Mucosa of descending colon (tissue), 3 donors: ENCODE measurements at regions not wholly inside any gene's neighbourhood (a gene's known extent, or its start where the extent isn't known, plus 50 kb on each side); places are given as distances from the start of the nearest gene placed in this dataset.

Experiments
- ATAC-seq: fragments of 200-7000 bp; cut with Tn5 transposase; one replicate; pipeline ENCODE4 v1.9.1; 2020; ENCODE audit warnings: mild to moderate bottlenecking, moderate library complexity
- DNase-seq, 3 donors: peaks; one replicate each; pipeline ENCODE4 v3.0.0-alpha.2; 2020
- H3K36me3 ChIP-seq: fragments of 200-600 bp; one replicate; pipeline ENCODE4 v1.8.0; 2021; ENCODE audit warnings: low read depth, mild to moderate bottlenecking
- H3K4me1 ChIP-seq: fragments of 200-600 bp; one replicate; pipeline ENCODE4 v1.8.0; 2021; ENCODE audit warnings: low read depth, mild to moderate bottlenecking
- H3K4me3 ChIP-seq: fragments of 200-600 bp; one replicate; pipeline ENCODE4 v1.8.0; 2021; ENCODE audit warnings: mild to moderate bottlenecking
- H3K9me3 ChIP-seq: fragments of 200-600 bp; one replicate; pipeline ENCODE4 v1.8.0; 2021; ENCODE audit warnings: mild to moderate bottlenecking
- CTCF ChIP-seq: fragments of 200-600 bp; IDR thresholded peaks from one replicate; pipeline ENCODE4 v1.8.0; 2022; ENCODE audit warnings: antibody characterized with exemption, mild to moderate bottlenecking
- intact Hi-C, 2 donors: fragments of 100-400 bp; cut with DNase I in 1 of 2; cut with micrococcal nuclease in 1 of 2; formaldehyde crosslinking; loops; one replicate each; pipeline versions ENCODE4 v1.11.0 to v1.11.1; 2022; cut with DNase I, micrococcal nuclease
- donor health status: DM: no; HTN: no; CAD: no; lungs with moderate emphysema.
- donor health status: DM: no; HTN: no; CAD: no.
- donor health status: DM: no; HTN: yes; CAD: no.

DNA sequence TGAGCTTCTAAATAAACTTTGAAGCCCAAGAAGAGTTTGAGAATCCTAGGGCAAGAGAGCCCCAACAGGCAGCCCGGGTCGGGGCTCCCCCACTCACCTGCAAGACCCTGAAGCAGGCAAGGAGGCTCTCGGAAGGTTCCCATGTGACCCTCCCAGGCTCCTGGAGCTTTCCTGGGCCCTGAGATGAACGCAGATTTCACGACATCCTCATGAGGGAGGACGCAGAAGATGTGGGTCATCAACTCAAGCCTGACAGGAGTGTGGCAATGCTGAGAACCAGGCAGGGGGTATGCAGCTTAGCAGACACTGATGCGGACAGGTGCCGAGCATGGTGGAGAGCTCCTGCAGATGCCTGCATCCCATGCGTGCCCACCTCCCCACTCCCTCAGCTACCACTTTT is 184.5 kb upstream of the SLC24A3 start:
- H3K4me1 ChIP-seq: no peaks in the 10 kb centered on the region
- DNase-seq (no peak), ATAC-seq (no peak)
- H3K36me3 ChIP-seq: no peaks in the 10 kb centered on the region
- intact Hi-C loops: no loop called here
- H3K4me3 ChIP-seq: no peak overlapping the region
- H3K9me3 ChIP-seq: no peaks in the 10 kb centered on the region
- no peak for TF ChIP-seq CTCF

- peaks cover under 1% of the 10 kb centered on the region for H3K4me1 ChIP-seq
- H3K4me3 ChIP-seq: no peak overlapping the region
- ATAC-seq: no peak
- H3K36me3 ChIP-seq: no peaks in the 10 kb centered on the region
- no peak for DNase-seq
- no peak for TF ChIP-seq CTCF
- no peaks in the 10 kb centered on the region for H3K9me3 ChIP-seq
- intact Hi-C loops: no loop called here
Observed at GRCh38 chr20:19041787-19042186, 170.7 kb upstream of the SLC24A3 start.

- H3K4me3 ChIP-seq: no peak overlapping the region
- no peaks in the 10 kb centered on the region for H3K9me3 ChIP-seq
- intact Hi-C loops: no loop called here
- H3K36me3 ChIP-seq: no peaks in the 10 kb centered on the region
- ATAC-seq (no peak), DNase-seq (no peak)
- TF ChIP-seq CTCF: no peak
- H3K4me1 ChIP-seq: peaks cover 16% of the 10 kb centered on the region
Observed at GRCh38 chr20:19045371-19045770, 167.1 kb upstream of the SLC24A3 start.

GRCh38 chr20:19047040-19047950 is 165.1 kb upstream of the SLC24A3 start:
- Histone ChIP-seq H3K9me3 (no peaks in the 10 kb centered on the region), H3K4me1 (peaks cover 16% of the 10 kb centered on the region), H3K4me3 (no peak overlapping the region), H3K36me3 (no peaks in the 10 kb centered on the region)
- intact Hi-C loops: no loop called here
- DNase-seq (peak; percentile 74 to 95 (median 82)), ATAC-seq (peak; percentile 98)
- TF ChIP-seq CTCF: no peak

DNA sequence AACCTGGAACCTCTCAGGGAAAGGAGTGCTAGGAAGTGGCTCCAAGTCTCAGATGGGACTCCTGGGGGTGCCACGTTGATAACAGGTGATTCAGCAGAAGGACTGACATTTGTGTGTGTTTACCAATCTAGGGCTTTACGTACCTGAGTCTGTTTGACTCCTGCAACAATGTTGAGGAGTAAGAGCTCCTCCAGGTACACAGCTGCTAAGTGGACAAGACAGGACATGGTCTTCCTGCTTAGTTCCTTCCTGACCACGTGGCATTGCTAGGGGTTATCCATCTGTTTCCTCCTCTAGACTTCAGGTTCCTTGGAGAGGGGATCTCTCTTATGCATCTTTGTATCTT is 164.5 kb upstream of the SLC24A3 start:
- intact Hi-C loops: no loop called here
- Histone ChIP-seq H3K9me3 (no peaks in the 10 kb centered on the region), H3K36me3 (no peaks in the 10 kb centered on the region), H3K4me3 (no peak overlapping the region), H3K4me1 (peaks cover 16% of the 10 kb centered on the region)
- peak; percentile 61 for ATAC-seq
- no peak for DNase-seq
- TF ChIP-seq CTCF: no peak
